ENCODE measurements at regions not wholly inside any gene's neighbourhood (a gene's known extent, or its start where the extent isn't known, plus 50 kb on each side); places are given as distances from the start of the nearest gene placed in this dataset.
A peak's percentile ranks its signal among the peaks of the same experiment; 100 is the strongest.
"Not testable (repeated sequence)": the region's sequence is repeated elsewhere in the genome, so short reads cannot be mapped to it uniquely, and the experiment has no call there.

GRCh38 chr7:149682038-149682437, 91.3 kb downstream of the ZNF467 start:
- DNase-seq: no peak

DNA sequence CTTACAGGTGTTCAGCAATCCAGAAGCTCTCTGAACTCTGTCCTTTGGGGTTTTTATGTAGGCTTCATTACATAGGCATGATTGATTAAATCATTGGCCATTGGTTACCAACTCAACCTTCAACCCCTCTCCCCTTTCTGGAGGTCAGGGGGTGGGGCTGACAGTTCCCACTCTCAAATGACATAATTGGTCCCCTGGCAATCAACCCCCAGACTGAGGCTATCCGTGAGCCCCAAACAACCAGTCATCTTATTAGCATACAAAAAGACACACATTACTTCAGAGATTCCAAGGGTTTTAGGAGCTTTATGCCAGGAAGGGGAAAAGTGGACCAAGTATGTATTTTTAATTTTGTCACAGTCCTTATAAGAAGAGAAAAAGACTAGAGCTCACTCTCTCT, 92.1 kb downstream of the ZNF467 start:
- no peak for DNase-seq

DNA sequence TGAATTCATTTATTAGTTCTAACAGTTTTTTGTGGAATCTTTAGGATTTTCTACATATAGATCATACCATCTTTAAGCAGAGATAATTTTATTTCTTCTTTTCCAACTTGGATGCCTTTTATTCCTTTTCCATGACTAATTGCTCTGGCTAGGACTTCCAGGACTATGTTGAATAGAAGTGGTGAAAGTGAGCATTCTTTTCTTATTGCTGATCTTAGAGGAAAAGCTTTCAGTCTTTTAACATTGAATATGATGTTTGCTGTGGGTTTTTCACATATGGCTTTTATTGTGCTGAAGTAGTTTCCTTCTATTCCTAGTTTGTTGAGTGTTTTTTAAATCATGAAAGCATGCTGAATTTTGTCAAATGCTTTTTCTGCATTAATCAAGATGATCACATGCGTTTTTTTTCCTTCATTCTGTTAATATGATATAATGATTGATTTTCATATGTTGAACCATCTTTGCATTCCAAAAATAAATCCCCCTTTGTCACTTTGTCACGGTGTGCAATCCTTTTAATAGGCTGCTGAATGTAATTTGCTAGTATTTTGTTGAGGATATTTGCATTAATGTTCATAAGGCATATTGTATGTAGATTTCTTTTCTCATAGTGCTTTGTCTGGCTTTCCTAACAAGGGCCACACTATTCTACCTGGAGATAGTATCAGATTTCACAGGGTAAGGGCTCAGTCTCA, 92.9 kb downstream of the ZNF467 start:
- DNase-seq: no peak

- not testable (repeated sequence) for DNase-seq
Observed at GRCh38 chr7:149674728-149675385, 98.5 kb downstream of the ZNF467 start.

DNA sequence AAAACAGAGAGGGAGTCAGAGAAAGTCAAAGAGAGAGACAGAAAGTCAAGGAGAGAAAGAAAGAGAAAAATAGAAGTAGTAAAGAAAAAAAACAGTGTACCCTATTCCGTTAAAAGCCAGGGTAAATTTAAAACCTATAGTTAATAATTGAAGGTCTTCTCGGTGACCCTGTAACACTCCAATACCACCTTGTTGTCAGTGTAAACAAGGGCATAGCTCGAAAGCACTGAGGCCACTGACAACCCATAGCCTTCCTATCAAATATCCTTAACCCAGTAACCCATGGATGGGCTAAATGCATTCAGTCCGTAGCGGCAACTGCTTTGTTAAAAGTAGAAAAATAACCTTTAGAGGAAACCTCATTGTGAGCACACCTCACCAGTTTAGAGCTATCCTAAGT, 100.4 kb downstream of the ZNF467 start:
- DNase-seq: no peak

GRCh38 chr7:149670288-149670687, 103.1 kb downstream of the ZNF467 start:
- no peak for DNase-seq

- no peak for DNase-seq
Observed at GRCh38 chr7:149669121-149669818, 104.1 kb downstream of the ZNF467 start.

- no peak for DNase-seq
Observed at GRCh38 chr7:149666360-149666945, 106.9 kb downstream of the ZNF467 start.

GRCh38 chr7:149665618-149666017, 107.8 kb downstream of the ZNF467 start:
- DNase-seq: not testable (repeated sequence)

GRCh38 chr7:149664666-149665065, 108.7 kb downstream of the ZNF467 start:
- no peak for DNase-seq

GRCh38 chr7:149664176-149664575, 109.2 kb downstream of the ZNF467 start:
- no peak for DNase-seq

- peak; percentile 16 for DNase-seq
Observed at GRCh38 chr7:149662591-149663095, 110.7 kb downstream of the ZNF467 start.

DNA sequence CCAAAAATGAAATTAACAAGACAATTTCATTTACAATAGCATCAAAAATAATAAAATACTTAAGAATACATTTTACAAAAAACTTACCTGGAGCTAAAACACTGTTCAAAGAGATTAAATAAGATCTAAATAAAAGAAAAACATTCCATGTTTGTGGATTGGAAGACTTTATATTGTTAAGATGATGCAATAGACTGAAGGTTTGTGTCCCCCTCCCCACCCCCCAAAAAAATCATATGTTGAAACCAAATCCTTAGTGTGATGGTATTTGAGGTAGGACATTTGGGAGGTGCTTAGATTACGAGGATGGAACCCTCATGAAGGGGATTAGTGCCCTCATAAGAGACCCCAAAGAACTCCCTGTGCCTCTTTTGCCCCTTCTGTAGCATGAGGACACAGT, 117.6 kb downstream of the ZNF467 start:
- no peak for DNase-seq

DNA sequence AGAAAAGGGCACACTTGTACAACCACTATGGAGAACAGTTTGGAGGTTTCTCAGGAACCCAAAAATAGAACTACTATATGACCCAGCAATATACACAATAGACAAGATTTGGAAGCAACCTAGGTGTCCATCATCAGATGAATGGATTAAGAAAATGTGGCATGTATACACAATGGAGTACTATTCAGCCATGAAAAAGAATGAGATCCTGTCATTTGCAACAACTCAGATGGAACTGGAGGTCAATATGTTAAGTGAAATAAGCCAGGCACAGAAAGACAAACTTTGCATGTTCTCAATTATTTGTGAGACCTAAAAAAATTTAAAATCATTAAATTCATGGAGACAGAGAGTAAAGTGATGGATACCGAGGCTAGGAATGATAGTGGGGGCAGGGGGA, 118.8 kb downstream of the ZNF467 start:
- DNase-seq: no peak

DNA sequence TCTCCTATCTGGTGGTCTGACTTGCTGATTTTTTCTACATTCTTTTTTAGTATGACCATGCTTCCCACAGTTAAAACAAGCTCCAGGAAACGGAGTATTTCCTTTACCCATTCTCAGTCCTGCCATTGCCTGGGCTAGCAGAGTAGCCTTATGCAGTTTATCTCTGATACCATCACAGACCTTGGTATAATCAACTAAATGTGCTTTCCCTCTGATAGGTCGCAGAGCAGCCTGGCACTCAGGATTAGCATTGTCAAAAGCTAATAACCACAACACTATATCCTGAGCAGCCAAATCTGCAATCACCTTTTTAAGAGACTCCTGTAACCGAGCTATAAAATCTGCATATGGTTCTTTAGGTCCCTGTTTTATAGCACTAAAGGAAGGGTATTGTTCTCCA, 123.2 kb downstream of the ZNF467 start:
- not testable (repeated sequence) for DNase-seq

DNA sequence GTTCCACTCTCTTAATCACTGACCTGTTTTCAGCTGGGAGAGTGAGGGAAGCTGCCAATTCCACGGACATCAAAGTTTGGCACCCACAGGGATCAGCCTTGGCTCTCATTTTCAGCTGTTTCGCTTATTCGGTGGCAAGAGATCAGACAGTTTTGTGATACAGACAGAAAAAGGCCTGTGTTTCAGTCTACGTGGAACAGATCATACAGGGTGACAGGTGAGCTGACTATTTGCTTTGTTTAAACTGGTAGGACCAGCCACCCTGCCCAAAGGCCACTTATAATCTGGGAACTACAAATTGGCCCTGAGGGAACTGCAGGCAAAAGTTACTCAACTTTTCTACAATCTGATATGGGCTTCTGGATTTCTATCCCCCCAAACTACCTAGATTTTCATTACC, 128.6 kb downstream of the ZNF467 start:
- no peak for DNase-seq

- DNase-seq: no peak
Observed at GRCh38 chr7:149642589-149642988, 130.8 kb downstream of the ZNF467 start.

- no peak for DNase-seq
Observed at GRCh38 chr7:149638566-149639320, 134.6 kb downstream of the ZNF467 start.

DNA sequence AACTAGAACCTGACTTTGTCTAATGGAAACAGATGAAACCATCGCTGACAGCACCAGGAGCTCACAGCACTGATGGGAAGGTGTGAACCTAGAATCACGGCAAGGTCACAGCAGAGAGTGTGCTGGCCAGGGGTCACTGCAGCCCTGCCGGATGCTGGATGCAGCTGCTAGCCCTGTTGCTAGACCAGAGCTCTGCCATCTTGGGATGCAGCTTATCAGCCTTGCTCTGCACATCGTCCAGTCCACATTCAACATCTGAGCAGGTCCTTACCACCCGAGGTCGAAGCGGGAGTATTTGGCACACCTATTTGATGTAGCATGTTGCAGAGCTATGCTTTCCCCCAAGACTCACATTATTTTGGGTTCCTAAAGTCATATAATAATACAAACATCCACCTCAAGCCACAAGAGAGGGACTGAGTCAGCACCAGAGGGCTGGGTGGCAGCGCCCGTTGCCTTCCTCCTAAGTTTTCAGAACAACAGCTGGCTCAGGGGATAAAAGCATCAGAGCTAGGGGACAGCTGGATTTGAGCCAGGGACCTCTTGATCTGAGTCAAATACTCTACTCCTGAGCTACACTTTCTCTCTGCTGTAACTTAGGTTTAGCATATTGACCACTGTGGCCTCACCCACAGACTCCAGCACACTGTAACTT, 135.3 kb downstream of the ZNF467 start:
- no peak for DNase-seq

DNA sequence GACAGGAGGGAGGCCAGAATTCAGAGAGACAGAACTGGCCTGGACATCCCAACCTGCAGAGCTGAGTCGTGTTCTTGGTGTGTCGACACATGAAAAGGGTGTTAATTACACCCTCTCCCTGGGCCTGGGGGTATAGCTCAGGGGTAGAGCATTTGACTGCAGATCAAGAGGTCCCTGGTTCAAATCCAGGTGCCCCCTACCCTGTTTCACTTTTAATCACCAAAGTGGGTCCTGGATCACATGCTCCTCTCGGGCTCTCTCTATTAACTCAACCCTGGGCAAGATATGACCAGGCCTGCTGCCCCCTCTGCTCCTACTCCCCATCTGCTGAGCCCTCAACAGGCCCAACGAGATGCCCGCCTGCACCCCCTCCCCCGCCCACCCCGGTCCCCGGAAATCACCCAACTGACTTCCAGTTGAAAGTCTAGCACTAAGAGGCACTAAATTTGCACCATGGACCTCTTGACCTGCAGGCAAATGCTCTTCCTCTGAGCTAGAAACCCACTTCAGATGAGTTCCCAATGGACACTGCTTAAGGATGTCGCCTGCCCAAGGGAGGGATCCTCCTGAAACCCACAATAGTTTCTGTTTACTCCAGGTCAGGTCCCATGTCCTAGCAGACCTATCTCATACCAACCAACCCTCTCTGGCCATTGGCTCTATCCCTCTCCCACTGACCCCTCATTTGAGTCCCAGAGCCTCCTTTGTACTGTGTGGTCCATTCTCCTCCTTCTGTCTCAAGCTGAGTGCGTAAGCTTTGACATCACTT, 137.6 kb downstream of the ZNF467 start:
- no peak for DNase-seq
